HG02840 (cell line): ENCODE measurements at regions not wholly inside any gene's neighbourhood (a gene's known extent, or its start where the extent isn't known, plus 50 kb on each side); places are given as distances from the start of the nearest gene placed in this dataset.
"Not testable (repeated sequence)": the region's sequence is repeated elsewhere in the genome, so short reads cannot be mapped to it uniquely, and the experiment has no call there.

Experiments used
- ATAC-seq: cut with Tn5 transposase; IDR thresholded peaks from one replicate; pipeline ENCODE4 v1.9.1; 2021; ENCODE audit warnings: mild to moderate bottlenecking, moderate library complexity, moderate number of reproducible peaks; ENCODE audit not compliant: unreplicated experiment, low FRiP score

- ATAC-seq, result no peak
Measured at GRCh38 chr14:58750321-58751269, 112.8 kb downstream of the DACT1 start.

GRCh38 chr14:58751788-58752187, 114.0 kb downstream of the DACT1 start:
- no peak for ATAC-seq

DNA sequence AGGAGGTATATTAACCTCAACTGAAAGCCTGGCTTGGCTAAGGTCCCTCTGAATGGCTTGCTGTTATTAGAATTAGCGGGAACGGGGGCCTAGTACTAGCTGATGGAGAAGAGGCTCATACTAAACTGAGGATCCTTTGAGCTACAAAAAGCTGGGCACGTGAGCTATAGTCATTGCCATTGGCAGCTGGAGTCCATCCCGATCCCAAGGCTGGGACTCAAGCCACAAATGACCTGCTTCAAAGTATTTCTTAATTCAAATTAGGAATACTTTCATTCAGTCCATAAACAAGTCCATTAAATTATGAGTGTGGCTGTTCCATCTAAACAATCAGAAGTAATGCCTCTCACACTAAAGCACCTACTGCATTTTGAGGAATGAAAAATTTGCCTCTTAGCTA, 114.5 kb downstream of the DACT1 start:
- ATAC-seq, result no peak

DNA sequence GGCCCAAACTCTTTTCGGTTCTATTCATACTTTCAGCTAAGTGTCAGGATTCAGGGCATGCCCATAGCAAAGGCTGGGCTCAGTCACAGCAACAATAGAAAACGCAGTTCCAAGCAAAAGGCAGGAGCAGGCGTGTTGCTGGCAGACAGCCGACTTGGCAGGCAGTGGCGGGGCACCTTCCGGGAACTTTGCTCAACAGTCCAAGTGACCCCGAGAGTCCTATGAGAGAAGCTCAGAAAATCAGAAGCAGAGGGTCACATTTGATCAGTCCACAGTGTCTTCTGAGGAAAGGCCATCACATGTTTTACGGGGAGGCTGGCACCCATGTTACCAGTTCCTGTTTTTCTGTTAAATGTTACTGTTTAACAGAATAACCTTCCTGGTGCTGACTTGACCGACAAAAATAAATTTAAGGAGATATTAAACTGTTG, 115.0 kb downstream of the DACT1 start:
- ATAC-seq, result no peak

- ATAC-seq, result no peak
Measured at GRCh38 chr14:58755031-58755925, 117.5 kb downstream of the DACT1 start.

DNA sequence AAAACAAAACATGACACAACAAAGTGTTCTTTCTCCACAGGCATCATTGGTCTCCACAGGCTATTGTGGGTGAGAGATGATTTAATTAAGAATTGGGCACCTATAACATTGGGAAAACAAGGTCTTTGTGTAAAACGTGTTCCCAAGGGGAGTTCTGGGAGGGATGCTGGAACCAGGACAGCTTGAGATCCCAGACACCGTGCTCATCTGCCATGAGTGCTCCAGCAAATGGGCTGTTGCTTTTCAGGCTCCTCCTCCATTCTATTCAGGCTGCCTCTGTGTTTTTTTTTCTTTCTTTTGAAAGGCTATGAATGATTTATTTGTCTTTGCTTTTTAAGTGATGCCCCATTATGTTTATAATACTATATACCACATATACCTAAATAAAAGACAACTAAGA, 122.4 kb downstream of the DACT1 start:
- ATAC-seq, result no peak

GRCh38 chr14:58762629-58763028, 124.9 kb downstream of the DACT1 start:
- ATAC-seq, result no peak

DNA sequence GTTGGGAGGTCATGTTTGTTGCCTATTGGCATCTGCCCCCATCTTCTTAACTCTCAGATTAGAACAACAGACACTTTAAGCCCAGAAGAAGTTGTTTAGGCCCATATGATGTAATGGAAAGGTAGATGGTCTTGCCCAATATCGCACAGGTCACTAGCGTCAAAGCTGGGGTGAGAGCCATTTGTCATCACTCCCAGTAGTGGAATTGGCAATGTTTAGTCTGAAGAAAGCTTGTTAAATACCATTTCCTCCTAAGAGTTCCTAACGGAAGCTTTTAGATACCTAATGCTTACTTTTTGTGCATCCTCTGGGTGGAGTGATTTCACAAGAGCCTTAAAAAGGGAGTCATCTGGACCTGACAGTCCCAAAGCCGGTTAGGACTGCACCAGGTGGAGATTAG, 125.4 kb downstream of the DACT1 start:
- ATAC-seq, result no peak

GRCh38 chr14:58765418-58765831, 127.7 kb downstream of the DACT1 start:
- ATAC-seq, result no peak

DNA sequence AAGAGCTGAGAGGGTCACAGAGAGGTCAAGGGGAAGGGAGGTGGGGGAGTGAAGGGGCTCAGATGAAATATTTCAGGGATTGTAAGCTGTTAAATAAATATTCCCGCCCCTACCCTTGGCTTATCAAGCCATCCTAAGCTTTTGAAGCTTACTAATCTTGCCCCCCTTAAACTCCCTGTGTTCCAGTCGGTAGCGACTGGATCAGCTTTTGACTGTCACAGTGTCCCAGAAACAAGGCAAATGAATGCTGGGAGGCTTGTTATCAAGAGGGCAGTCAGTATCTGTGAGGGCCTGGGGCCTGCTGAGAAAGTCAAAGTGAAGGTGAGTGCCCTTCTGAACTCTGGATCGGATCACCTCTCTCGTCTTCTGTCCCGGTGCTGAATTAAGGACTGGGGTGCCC, 128.1 kb downstream of the DACT1 start:
- ATAC-seq, result no peak

GRCh38 chr14:58769011-58769643, 131.4 kb downstream of the DACT1 start:
- ATAC-seq, result no peak

- ATAC-seq, result no peak
Measured at GRCh38 chr14:58769771-58770170, 132.0 kb downstream of the DACT1 start.

GRCh38 chr14:58770491-58770982, 132.8 kb downstream of the DACT1 start:
- ATAC-seq, result no peak

DNA sequence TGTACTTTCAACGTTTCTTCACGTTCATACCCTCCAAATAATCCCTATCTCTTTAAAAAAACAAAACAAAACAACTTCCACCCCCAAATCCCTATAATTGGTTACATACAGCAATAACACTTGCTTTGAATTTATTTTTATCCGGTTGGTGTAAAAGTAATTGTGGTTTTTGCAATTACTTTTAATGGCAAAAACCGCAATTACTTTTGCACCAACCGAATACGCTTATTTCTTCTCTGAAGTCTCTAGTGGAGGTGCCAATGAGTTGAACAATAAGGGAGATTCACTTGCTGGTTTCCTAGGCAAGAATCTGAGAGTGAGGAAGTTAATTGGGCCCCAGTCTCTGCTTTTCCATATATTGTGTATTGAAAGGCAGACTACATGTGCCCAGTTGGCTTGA, 133.3 kb downstream of the DACT1 start:
- ATAC-seq, result no peak

- no peak for ATAC-seq
Measured at GRCh38 chr14:58772116-58772515, 134.4 kb downstream of the DACT1 start.

GRCh38 chr14:58772794-58773620, 135.2 kb downstream of the DACT1 start:
- ATAC-seq, result no peak

GRCh38 chr14:58774531-58774930, 136.8 kb downstream of the DACT1 start:
- no peak for ATAC-seq

DNA sequence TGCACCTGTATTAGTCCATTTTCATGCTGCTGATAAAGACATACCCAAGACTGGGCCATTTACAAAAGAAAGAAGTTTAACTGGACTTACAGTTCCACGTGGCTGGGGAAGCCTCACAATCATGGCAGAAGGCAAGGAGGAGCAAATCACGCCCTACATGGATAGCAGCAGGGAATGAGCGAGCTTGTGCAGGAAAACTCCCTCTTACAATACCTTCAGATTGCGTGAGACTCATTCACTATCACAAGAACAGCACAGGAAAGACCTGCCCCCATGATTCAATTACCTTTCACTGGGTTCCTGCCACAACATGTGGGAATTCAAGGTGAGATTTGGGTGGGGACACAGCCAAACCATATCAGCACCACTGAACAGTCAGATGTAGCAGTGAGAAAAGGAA, 137.4 kb downstream of the DACT1 start:
- not testable (repeated sequence) for ATAC-seq

DNA sequence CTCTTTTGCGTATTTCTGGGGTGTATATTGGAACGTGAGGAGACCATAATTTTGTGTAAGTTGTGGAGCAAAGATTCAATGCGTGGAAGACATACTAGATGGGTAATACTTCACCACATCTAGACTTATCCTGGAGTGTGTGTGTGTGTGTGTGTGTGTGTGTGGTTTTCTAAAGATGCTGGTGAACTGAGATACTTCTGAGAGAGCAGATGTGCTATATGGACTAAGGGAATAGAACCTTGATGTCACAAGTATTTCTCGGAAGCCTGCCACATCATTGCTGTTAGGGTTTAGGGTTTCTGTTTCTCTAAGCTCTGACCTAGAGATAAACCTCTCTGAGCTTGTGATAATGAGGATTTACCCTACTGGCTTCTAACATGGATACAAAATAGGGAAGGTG, 138.8 kb downstream of the DACT1 start:
- no peak for ATAC-seq

- ATAC-seq, result no peak
Measured at GRCh38 chr14:58777541-58777979, 139.8 kb downstream of the DACT1 start.
